WTC11 (cell line): ENCODE measurements at regions not wholly inside any gene's neighbourhood (a gene's known extent, or its start where the extent isn't known, plus 50 kb on each side); places are given as distances from the start of the nearest gene placed in this dataset.

Experiments used
- CTCF ChIP-seq: fragments of 200-600 bp; IDR thresholded peaks from 2 replicates; pipeline ENCODE4 v1.8.0; 2022; ENCODE audit warnings: antibody characterized with exemption
- NR1H2 ChIP-seq: sonication (generic); formaldehyde crosslinking; IDR thresholded peaks from 2 replicates; pipeline ENCODE4 v1.9.0; 2021; ENCODE audit warnings: mild to moderate bottlenecking, moderate library complexity, missing genetic modification reagents
- USF2 ChIP-seq: sonication (generic); formaldehyde crosslinking; IDR thresholded peaks from 2 replicates; pipeline ENCODE4 v1.8.1; 2023; ENCODE audit warnings: mild to moderate bottlenecking, missing genetic modification reagents, moderate library complexity

GRCh38 chr10:113459626-113460280 is 93.1 kb upstream of the HABP2 start:
- no peak for TF ChIP-seq USF2 (CRISPR knock-in tag)
- TF ChIP-seq NR1H2 (CRISPR knock-in tag), result no peak
- TF ChIP-seq CTCF, result no peak
